ENCODE measurements at regions not wholly inside any gene's neighbourhood (a gene's known extent, or its start where the extent isn't known, plus 50 kb on each side); places are given as distances from the start of the nearest gene placed in this dataset.

GRCh38 chr6:112613410-112613809 is 266.3 kb downstream of the RFPL4B start:
- no peaks in the 10 kb centered on the region for H3K36me3 ChIP-seq (replicated peaks in 1 of 2; ENCODE audit: control insufficient read depth in 1 of 2, insufficient read depth in 2 of 2, low read length in 1 of 2)
- no peaks in the 10 kb centered on the region for H4K20me1 ChIP-seq (ENCODE audit: insufficient read depth)
- H3F3A ChIP-seq (replicated peaks; ENCODE audit: insufficient read depth) = no peaks in the 10 kb centered on the region
- no peak overlapping the region for H3K4me2 ChIP-seq
- no peaks in the 10 kb centered on the region for H3K9me3 ChIP-seq
- no peaks in the 10 kb centered on the region for H3K4me1 ChIP-seq (ENCODE audit: control insufficient read depth in 1 of 2, insufficient read depth in 2 of 2, low read depth in 1 of 2, low read length in 1 of 2)
- H3K9me2 ChIP-seq = no peaks in the 10 kb centered on the region
- H2AFZ ChIP-seq (ENCODE audit: low read depth) = no peak overlapping the region
- H3K27me3 ChIP-seq (ENCODE audit: insufficient read depth) = no peaks in the 10 kb centered on the region
- no peaks in the 10 kb centered on the region for H3K79me2 ChIP-seq (ENCODE audit: insufficient read depth)
- CTCF ChIA-PET = no interaction called here
- no peak overlapping the region for H3K27ac ChIP-seq (ENCODE audit: low read depth in 2 of 2, low read length in 1 of 2)
- no peak for TF ChIP-seq GABPA (IDR thresholded peaks at IDR 0.05; ENCODE audit: low read depth)
- no peak for DNase-seq
- WGBS (ENCODE audit: low lambda C conversion rate) = 45% methylated on average over 2 of the region's 2 CpGs
- POLR2A ChIA-PET = no interaction called here
- H3K4me3 ChIP-seq (ENCODE audit: low read depth in 2 of 2, low read length in 1 of 2) = no peak overlapping the region
- no peak overlapping the region for H3K9ac ChIP-seq

DNA sequence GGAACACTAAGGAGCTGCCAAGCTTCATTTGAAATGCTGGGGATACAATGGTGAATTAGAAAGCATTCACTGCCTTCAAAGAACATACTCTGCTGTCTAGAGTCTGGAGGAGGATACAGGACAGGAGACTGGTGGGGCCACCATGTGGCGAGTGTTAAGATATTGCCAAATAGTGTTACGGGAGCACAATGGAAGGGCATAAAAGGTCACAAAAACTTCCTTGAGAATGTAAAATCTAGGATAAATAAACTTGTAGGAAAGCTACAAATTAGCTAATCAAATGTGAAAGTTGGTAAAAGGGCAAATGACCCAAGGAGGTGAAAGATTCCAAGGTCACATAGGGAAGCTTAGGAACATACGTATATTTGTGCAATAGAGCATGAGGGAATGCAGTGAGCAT is 271.7 kb downstream of the RFPL4B start:
- DNase-seq = peak; percentile 11
- no peak overlapping the region for H3K9ac ChIP-seq
- POLR2A ChIA-PET = no interaction called here
- no peak overlapping the region for H3K4me3 ChIP-seq (ENCODE audit: low read depth in 2 of 2, low read length in 1 of 2)
- no peaks in the 10 kb centered on the region for H3K9me3 ChIP-seq
- H3K4me1 ChIP-seq (ENCODE audit: control insufficient read depth in 1 of 2, insufficient read depth in 2 of 2, low read depth in 1 of 2, low read length in 1 of 2) = no peaks in the 10 kb centered on the region
- no peaks in the 10 kb centered on the region for H3K36me3 ChIP-seq (replicated peaks in 1 of 2; ENCODE audit: control insufficient read depth in 1 of 2, insufficient read depth in 2 of 2, low read length in 1 of 2)
- TF ChIP-seq, protein P1, sequence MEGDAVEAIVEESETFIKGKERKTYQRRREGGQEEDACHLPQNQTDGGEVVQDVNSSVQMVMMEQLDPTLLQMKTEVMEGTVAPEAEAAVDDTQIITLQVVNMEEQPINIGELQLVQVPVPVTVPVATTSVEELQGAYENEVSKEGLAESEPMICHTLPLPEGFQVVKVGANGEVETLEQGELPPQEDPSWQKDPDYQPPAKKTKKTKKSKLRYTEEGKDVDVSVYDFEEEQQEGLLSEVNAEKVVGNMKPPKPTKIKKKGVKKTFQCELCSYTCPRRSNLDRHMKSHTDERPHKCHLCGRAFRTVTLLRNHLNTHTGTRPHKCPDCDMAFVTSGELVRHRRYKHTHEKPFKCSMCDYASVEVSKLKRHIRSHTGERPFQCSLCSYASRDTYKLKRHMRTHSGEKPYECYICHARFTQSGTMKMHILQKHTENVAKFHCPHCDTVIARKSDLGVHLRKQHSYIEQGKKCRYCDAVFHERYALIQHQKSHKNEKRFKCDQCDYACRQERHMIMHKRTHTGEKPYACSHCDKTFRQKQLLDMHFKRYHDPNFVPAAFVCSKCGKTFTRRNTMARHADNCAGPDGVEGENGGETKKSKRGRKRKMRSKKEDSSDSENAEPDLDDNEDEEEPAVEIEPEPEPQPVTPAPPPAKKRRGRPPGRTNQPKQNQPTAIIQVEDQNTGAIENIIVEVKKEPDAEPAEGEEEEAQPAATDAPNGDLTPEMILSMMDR (IDR thresholded peaks at IDR 0.05) = peak; percentile 37
- peak; percentile 48 for TF ChIP-seq RAD21 (IDR thresholded peaks at IDR 0.05; ENCODE audit: low read length)
- TF ChIP-seq FOSL2 (IDR thresholded peaks at IDR 0.05; ENCODE audit: borderline replicate concordance, low read depth) = no peak
- TF ChIP-seq MEF2A (IDR thresholded peaks at IDR 0.05; ENCODE audit: borderline replicate concordance, low read depth) = no peak
- 0 out of 2 replicates have a peak, but pooled peaks have one; percentile 11 for TF ChIP-seq SMC3 (IDR thresholded peaks at IDR 0.05; ENCODE audit: low read depth, low read length)
- TF ChIP-seq YY1 (IDR thresholded peaks at IDR 0.05; ENCODE audit: low read depth) = no peak
- no peak for TF ChIP-seq RFX5 (IDR thresholded peaks at IDR 0.05; ENCODE audit: low read length)
- CTCF ChIA-PET = interaction anchor here (0.9 to 1.6 kb wide), 6 partner anchors 10 to 286 kb away, joined by 3 to 5 read pairs (median 4); no protein-coding TSS in a partner anchor
- H4K20me1 ChIP-seq (ENCODE audit: insufficient read depth) = no peaks in the 10 kb centered on the region
- H2AFZ ChIP-seq (ENCODE audit: low read depth) = no peak overlapping the region
- H3K79me2 ChIP-seq (ENCODE audit: insufficient read depth) = no peaks in the 10 kb centered on the region
- WGBS (ENCODE audit: low lambda C conversion rate) = 67% methylated on average over 3 of the region's 3 CpGs
- no peak overlapping the region for H3K27ac ChIP-seq (ENCODE audit: low read depth in 2 of 2, low read length in 1 of 2)
- no peak overlapping the region for H3K4me2 ChIP-seq
- no peaks in the 10 kb centered on the region for H3K9me2 ChIP-seq
- no peaks in the 10 kb centered on the region for H3F3A ChIP-seq (replicated peaks; ENCODE audit: insufficient read depth)
- H3K27me3 ChIP-seq (ENCODE audit: insufficient read depth) = no peaks in the 10 kb centered on the region

GRCh38 chr6:112620812-112621569 is 273.9 kb downstream of the RFPL4B start:
- POLR2A ChIA-PET = no interaction called here
- no peaks in the 10 kb centered on the region for H3K4me1 ChIP-seq (ENCODE audit: control insufficient read depth in 1 of 2, insufficient read depth in 2 of 2, low read depth in 1 of 2, low read length in 1 of 2)
- H3K9ac ChIP-seq = no peak overlapping the region
- H3K27me3 ChIP-seq (ENCODE audit: insufficient read depth) = no peaks in the 10 kb centered on the region
- H3F3A ChIP-seq (replicated peaks; ENCODE audit: insufficient read depth) = no peaks in the 10 kb centered on the region
- H3K36me3 ChIP-seq (replicated peaks in 1 of 2; ENCODE audit: control insufficient read depth in 1 of 2, insufficient read depth in 2 of 2, low read length in 1 of 2) = no peaks in the 10 kb centered on the region
- no peak overlapping the region for H3K4me2 ChIP-seq
- TF ChIP-seq, protein P1 (IDR thresholded peaks at IDR 0.05) = no peak
- TF ChIP-seq FOSL2 (IDR thresholded peaks at IDR 0.05; ENCODE audit: borderline replicate concordance, low read depth) (peak; percentile 32; the same call in 1 of the 2 replicates), JUND (IDR thresholded peaks at IDR 0.05) (0 out of 2 replicates have a peak, but pooled peaks have one; percentile 24)
- no peak overlapping the region for H3K4me3 ChIP-seq (ENCODE audit: low read depth in 2 of 2, low read length in 1 of 2)
- WGBS (ENCODE audit: low lambda C conversion rate) = 62% methylated on average over 3 of the region's 3 CpGs
- no peaks in the 10 kb centered on the region for H3K9me3 ChIP-seq
- CTCF ChIA-PET = interaction anchor here (1.4 kb wide), 2 partner anchors 31 to 285 kb away, joined by 3 to 4 read pairs; no protein-coding TSS in a partner anchor
- no peaks in the 10 kb centered on the region for H4K20me1 ChIP-seq (ENCODE audit: insufficient read depth)
- H3K27ac ChIP-seq (ENCODE audit: low read depth in 2 of 2, low read length in 1 of 2) = no peak overlapping the region
- DNase-seq = no peak
- H3K9me2 ChIP-seq = no peaks in the 10 kb centered on the region
- no peak overlapping the region for H2AFZ ChIP-seq (ENCODE audit: low read depth)
- H3K79me2 ChIP-seq (ENCODE audit: insufficient read depth) = no peaks in the 10 kb centered on the region

Data from SK-N-SH (cell line).